Stimulated activated CD4-positive, alpha-beta T cell treated with anti-CD3 and anti-CD28 coated beads, Interleukin-4, amount 100 ng/mL, for 48 hours (primary cell): ENCODE measurements at regions not wholly inside any gene's neighbourhood (a gene's known extent, or its start where the extent isn't known, plus 50 kb on each side); places are given as distances from the start of the nearest gene placed in this dataset.

ENCODE experiments used
- DNase-seq, 2 donors: peaks; one replicate each; pipeline ENCODE4 v3.0.0-alpha.2; 2020; ENCODE audit warnings: low read depth in 2 of 2

GRCh38 chr20:42020316-42020715 is 402.1 kb upstream of the CHD6 start:
- no peak for DNase-seq

- no peak for DNase-seq
Measured at GRCh38 chr20:42018979-42019378, 400.8 kb upstream of the CHD6 start.

GRCh38 chr20:42010090-42010489 is 391.9 kb upstream of the CHD6 start:
- DNase-seq, result no peak

- no peak for DNase-seq
Measured at GRCh38 chr20:42007251-42007650, 389.1 kb upstream of the CHD6 start.

GRCh38 chr20:42005211-42005610 is 387.0 kb upstream of the CHD6 start:
- no peak for DNase-seq

GRCh38 chr20:42003380-42003779 is 385.2 kb upstream of the CHD6 start:
- DNase-seq, result no peak

GRCh38 chr20:41998539-41999341 is 380.6 kb upstream of the CHD6 start:
- no peak for DNase-seq

- DNase-seq, result no peak
Measured at GRCh38 chr20:41996951-41997350, 378.8 kb upstream of the CHD6 start.

GRCh38 chr20:41992481-41992880 is 374.3 kb upstream of the CHD6 start:
- no peak for DNase-seq

- no peak for DNase-seq
Measured at GRCh38 chr20:41991412-41991811, 373.2 kb upstream of the CHD6 start.

- no peak for DNase-seq
Measured at GRCh38 chr20:41989935-41990635, 371.9 kb upstream of the CHD6 start.

- DNase-seq, result no peak
Measured at GRCh38 chr20:41989039-41989679, 371.0 kb upstream of the CHD6 start.

- no peak for DNase-seq
Measured at GRCh38 chr20:41984031-41984430, 365.9 kb upstream of the CHD6 start.

- DNase-seq, result no peak
Measured at GRCh38 chr20:41983159-41983558, 365.0 kb upstream of the CHD6 start.

GRCh38 chr20:41981746-41982145 is 363.6 kb upstream of the CHD6 start:
- no peak for DNase-seq

- DNase-seq, result no peak
Measured at GRCh38 chr20:41978875-41979274, 360.7 kb upstream of the CHD6 start.

- DNase-seq, result no peak
Measured at GRCh38 chr20:41978246-41978790, 360.1 kb upstream of the CHD6 start.

GRCh38 chr20:41969656-41970055 is 351.5 kb upstream of the CHD6 start:
- no peak for DNase-seq

GRCh38 chr20:41960166-41960565 is 342.0 kb upstream of the CHD6 start:
- DNase-seq, result no peak

- DNase-seq, result no peak
Measured at GRCh38 chr20:41958391-41958790, 340.2 kb upstream of the CHD6 start.

- no peak for DNase-seq
Measured at GRCh38 chr20:41956338-41957074, 338.3 kb upstream of the CHD6 start.

GRCh38 chr20:41952166-41952565 is 334.0 kb upstream of the CHD6 start:
- no peak for DNase-seq
